ENCODE measurements at regions not wholly inside any gene's neighbourhood (a gene's known extent, or its start where the extent isn't known, plus 50 kb on each side); places are given as distances from the start of the nearest gene placed in this dataset.
A peak's percentile ranks its signal among the peaks of the same experiment; 100 is the strongest.
"Not testable (repeated sequence)": the region's sequence is repeated elsewhere in the genome, so short reads cannot be mapped to it uniquely, and the experiment has no call there.

GRCh38 chr10:38209332-38209731 lies 115.2 kb downstream of the ZNF37A start:
- TF ChIP-seq, protein P1, sequence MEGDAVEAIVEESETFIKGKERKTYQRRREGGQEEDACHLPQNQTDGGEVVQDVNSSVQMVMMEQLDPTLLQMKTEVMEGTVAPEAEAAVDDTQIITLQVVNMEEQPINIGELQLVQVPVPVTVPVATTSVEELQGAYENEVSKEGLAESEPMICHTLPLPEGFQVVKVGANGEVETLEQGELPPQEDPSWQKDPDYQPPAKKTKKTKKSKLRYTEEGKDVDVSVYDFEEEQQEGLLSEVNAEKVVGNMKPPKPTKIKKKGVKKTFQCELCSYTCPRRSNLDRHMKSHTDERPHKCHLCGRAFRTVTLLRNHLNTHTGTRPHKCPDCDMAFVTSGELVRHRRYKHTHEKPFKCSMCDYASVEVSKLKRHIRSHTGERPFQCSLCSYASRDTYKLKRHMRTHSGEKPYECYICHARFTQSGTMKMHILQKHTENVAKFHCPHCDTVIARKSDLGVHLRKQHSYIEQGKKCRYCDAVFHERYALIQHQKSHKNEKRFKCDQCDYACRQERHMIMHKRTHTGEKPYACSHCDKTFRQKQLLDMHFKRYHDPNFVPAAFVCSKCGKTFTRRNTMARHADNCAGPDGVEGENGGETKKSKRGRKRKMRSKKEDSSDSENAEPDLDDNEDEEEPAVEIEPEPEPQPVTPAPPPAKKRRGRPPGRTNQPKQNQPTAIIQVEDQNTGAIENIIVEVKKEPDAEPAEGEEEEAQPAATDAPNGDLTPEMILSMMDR (conservative IDR thresholded peaks at IDR 0.05; ENCODE audit: low read depth, low read length) = no peak
- no peak for DNase-seq (ENCODE audit: low read depth)
- H3K4me3 ChIP-seq (ENCODE audit: low read depth, low read length) = no peak overlapping the region

GRCh38 chr10:38209748-38210147 lies 115.6 kb downstream of the ZNF37A start:
- H3K4me3 ChIP-seq (ENCODE audit: low read depth, low read length); DNase-seq (ENCODE audit: low read depth): not testable (repeated sequence)

- no peak overlapping the region for H3K4me3 ChIP-seq (ENCODE audit: low read depth, low read length)
- DNase-seq (ENCODE audit: low read depth) = no peak
- TF ChIP-seq, protein P1 (conservative IDR thresholded peaks at IDR 0.05; ENCODE audit: low read depth, low read length) = no peak
Measured at GRCh38 chr10:38212460-38212859, 118.3 kb downstream of the ZNF37A start.

DNA sequence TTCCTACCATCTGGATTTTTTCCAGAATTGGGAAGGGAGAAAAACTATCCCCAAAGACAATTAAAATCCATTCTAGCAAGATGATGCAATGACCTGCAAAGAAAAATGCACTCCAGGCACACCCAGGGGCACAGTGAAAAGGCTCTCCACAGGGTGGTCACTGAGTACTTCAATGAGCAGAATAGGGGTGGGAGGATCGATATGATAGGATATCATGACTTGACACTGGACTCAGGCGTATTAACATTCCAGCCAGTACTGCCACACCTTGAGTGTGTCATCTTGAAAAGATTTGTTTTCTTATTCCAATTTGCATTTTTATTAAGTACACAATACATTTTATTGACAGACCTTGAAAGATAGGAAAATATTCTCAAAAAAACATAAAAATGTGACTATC lies 132.2 kb downstream of the ZNF37A start:
- no peak for DNase-seq (ENCODE audit: low read depth)
- H3K4me3 ChIP-seq (ENCODE audit: low read depth, low read length) = no peak overlapping the region
- TF ChIP-seq, protein P1 (conservative IDR thresholded peaks at IDR 0.05; ENCODE audit: low read depth, low read length) = no peak

DNA sequence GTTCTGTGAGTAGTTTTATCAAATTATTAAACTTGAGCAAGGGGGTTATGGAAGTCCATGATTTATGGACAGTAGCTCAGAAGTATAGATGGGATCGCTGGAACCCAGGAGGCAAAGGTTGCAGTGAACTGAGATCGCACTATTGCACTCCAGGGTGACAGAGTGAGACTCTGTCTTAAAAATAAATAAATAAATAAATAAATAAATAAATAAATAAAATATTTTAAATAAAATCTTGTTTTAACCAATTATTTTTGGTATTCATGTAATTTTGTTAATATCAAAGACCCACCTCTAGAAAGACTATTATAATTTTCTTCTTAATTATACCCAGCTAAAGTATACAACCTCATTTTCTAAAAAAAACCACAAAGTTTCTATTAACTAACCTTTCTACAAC lies 134.3 kb downstream of the ZNF37A start:
- TF ChIP-seq, protein P1 (conservative IDR thresholded peaks at IDR 0.05; ENCODE audit: low read depth, low read length) = no peak
- DNase-seq (ENCODE audit: low read depth) = no peak
- H3K4me3 ChIP-seq (ENCODE audit: low read depth, low read length) = no peak overlapping the region

DNA sequence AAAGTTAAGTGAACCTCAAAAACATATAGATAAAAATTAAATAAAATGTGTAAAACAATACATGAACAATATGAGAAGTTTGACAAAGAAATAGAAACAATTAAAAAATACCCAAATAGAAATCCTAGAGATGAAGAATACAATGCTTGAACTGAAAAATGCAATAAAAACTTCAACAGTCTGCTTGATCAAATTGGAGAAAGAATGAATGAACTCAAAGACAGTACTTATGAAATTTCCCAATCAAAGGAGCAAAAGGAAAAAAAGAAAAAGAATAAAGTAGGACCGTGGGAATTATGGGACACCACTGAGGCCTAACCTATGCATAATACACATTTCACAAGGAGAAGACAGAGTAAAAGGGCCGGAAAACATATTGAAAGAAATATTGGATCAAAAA lies 144.3 kb downstream of the ZNF37A start:
- H3K4me3 ChIP-seq (ENCODE audit: low read depth, low read length) = not testable (repeated sequence)

GRCh38 chr10:38242061-38242649 lies 148.0 kb downstream of the ZNF37A start:
- H3K4me3 ChIP-seq (ENCODE audit: low read depth, low read length); DNase-seq (ENCODE audit: low read depth): not testable (repeated sequence)

More for the DNA sequence above, 144.3 kb downstream of the ZNF37A start:
- DNase-seq (ENCODE audit: low read depth) = not testable (repeated sequence)

DNA sequence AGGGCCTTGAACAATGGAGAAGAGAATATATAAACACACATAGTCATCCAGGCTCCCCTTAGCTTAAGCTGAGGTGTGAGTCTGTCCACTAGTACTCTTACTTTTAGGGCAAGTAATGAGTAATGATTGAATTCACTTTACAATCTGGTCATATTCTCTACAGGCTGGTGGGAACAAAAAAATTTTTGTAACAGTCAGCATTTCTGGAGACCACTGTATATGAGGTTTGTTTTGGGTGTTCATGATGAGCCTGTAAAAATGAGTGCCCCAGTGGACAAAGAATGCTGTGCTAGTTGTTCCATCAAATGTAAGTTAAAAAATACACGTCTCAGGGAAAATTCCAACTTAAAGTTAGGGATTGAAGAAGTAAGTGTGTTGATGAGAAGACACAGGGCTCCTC lies 154.0 kb downstream of the ZNF37A start:
- not testable (repeated sequence) for DNase-seq (ENCODE audit: low read depth); H3K4me3 ChIP-seq (ENCODE audit: low read depth, low read length)

DNA sequence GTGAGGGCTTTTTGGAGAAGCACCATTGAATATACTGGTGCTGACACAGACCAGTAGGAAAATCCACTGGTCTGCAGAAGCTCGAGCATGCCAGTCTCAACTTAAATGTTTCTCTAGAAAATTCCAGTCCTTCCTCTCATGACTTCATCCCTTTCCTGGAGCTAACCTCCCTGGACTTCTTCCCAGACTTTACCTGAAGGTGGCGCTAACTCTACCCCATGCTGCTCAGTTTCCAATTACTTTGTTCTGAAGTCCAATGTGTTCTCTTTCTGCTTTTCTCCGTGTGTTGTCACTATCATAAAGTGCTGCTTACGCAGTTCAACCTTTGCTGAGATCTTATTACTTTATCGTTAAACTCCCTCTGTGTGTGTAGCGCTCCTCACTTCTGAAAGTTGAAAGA lies 158.4 kb downstream of the ZNF37A start:
- TF ChIP-seq, protein P1 (conservative IDR thresholded peaks at IDR 0.05; ENCODE audit: low read depth, low read length) = peak; percentile 14
- DNase-seq (ENCODE audit: low read depth); H3K4me3 ChIP-seq (ENCODE audit: low read depth, low read length): not testable (repeated sequence)

DNA sequence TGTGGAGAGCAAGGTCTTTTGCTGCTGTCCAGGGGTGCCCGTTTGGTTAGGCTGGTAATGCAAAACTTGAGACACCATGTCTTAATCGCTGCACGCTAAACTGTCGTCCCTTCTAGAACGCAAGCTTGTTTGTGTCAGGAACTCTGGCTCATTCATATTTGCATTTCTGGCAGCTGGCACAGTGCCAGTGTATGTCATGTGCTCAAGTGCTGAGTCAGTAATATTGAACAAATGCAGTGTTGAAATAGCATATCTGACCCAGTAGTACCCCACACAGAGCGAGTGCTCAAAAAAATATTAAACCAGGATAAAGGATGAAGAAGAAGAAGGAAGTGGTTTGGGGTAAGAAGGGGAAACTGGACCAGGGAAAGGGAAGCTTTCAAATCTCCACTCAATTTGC lies 173.4 kb downstream of the ZNF37A start:
- not testable (repeated sequence) for H3K4me3 ChIP-seq (ENCODE audit: low read depth, low read length); DNase-seq (ENCODE audit: low read depth)

DNA sequence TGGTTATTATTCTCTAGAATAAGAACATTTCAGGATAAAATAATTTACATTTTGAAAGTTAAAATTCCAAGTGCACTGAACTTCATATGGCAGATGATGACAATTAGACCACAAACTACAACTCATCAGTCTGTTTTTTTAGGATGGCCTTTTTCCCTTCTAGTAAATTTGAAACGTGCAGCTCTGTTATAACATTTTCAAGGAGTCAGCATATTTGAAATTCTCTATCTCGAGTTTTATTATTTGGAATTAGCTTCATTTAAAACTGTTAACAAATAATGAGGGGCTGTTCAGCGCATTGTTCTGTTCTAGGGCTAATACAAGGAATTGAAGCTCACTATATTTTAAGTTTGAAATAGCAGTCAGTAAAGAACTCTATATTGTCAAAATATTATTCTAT lies 176.9 kb downstream of the ZNF37A start:
- DNase-seq (ENCODE audit: low read depth) = not testable (repeated sequence)

DNA sequence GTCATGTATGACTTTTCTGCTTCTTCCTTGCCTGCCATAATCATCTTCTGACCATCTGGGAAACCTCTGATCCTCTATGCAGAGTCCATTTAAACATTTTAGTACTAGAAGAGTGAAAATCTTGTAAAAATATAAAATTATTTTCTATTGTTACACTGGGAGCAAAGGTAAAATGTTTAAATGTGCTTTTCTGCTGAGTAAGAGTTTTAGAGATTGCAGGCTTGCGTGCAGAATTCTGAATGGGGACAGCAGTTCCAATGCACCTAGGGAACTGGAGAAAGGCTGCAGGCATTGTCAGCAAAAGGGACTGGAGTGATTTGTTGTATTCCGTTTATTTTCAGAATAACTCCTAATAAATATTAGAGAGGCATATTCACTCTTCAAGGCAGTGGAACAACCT lies 180.7 kb downstream of the ZNF37A start:
- H3K4me3 ChIP-seq (ENCODE audit: low read depth, low read length); DNase-seq (ENCODE audit: low read depth): not testable (repeated sequence)

More for the DNA sequence above, 176.9 kb downstream of the ZNF37A start:
- H3K4me3 ChIP-seq (ENCODE audit: low read depth, low read length) = not testable (repeated sequence)

- not testable (repeated sequence) for H3K4me3 ChIP-seq (ENCODE audit: low read depth, low read length); DNase-seq (ENCODE audit: low read depth)
Measured at GRCh38 chr10:38292560-38292959, 198.4 kb downstream of the ZNF37A start.

DNA sequence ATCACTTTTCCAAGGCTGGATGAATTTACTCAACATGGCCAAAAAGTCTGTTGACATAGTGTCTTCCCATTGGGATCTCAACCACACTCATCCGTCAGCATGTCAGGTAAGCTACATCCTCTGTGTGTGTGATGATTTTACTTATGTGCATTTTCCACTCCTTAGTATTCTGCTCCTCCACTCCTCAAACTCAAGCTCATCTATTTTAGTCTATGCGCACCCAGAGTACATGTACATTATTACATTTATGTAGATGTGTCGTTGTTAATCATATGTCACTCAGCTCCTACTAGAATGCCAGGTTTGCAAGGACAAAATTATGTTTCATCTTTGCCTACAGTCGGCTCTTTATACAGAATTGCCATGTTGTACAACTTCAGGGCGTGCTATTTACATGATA lies 216.0 kb downstream of the ZNF37A start:
- not testable (repeated sequence) for DNase-seq (ENCODE audit: low read depth)

More for the DNA sequence above, 216.0 kb downstream of the ZNF37A start:
- not testable (repeated sequence) for H3K4me3 ChIP-seq (ENCODE audit: low read depth, low read length)

Measured in epithelial cell of proximal tubule (primary cell).